GM19397 (cell line): ENCODE measurements at regions not wholly inside any gene's neighbourhood (a gene's known extent, or its start where the extent isn't known, plus 50 kb on each side); places are given as distances from the start of the nearest gene placed in this dataset.
"Not testable (repeated sequence)": the region's sequence is repeated elsewhere in the genome, so short reads cannot be mapped to it uniquely, and the experiment has no call there.

Source experiments
- ATAC-seq: cut with Tn5 transposase; IDR thresholded peaks from one replicate; pipeline ENCODE4 v1.9.1; 2021; ENCODE audit warnings: mild to moderate bottlenecking, moderate library complexity; ENCODE audit not compliant: unreplicated experiment

GRCh38 chr15:20292422-20293005 lies 249.1 kb downstream of the GOLGA6L6 start:
- ATAC-seq = not testable (repeated sequence)

- not testable (repeated sequence) for ATAC-seq
Measured at GRCh38 chr15:20291616-20292015, 250.0 kb downstream of the GOLGA6L6 start.

DNA sequence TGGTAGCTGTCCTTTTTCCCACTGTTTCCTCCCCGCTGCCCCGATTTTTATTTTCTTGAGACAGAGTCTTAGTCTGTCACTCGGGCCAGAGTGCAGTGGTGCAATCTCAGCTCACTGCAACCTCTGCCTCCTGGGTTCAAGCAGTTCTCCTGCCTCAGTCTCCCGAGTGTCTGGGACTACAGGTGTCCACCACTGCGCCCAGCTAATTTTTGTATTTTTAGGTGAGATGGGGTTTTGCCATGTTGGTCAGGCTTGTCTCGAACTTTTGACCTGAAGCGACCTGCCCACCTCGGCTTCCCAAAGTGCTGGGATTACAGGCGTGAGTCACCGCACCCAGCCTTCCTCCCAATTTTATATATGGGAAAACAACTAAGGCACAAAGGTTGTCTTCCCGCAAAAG lies 251.0 kb downstream of the GOLGA6L6 start:
- ATAC-seq = not testable (repeated sequence)

- not testable (repeated sequence) for ATAC-seq
Measured at GRCh38 chr15:20289538-20290103, 252.0 kb downstream of the GOLGA6L6 start.

- not testable (repeated sequence) for ATAC-seq
Measured at GRCh38 chr15:20288800-20289537, 252.6 kb downstream of the GOLGA6L6 start.

- not testable (repeated sequence) for ATAC-seq
Measured at GRCh38 chr15:20286559-20286958, 255.0 kb downstream of the GOLGA6L6 start.

DNA sequence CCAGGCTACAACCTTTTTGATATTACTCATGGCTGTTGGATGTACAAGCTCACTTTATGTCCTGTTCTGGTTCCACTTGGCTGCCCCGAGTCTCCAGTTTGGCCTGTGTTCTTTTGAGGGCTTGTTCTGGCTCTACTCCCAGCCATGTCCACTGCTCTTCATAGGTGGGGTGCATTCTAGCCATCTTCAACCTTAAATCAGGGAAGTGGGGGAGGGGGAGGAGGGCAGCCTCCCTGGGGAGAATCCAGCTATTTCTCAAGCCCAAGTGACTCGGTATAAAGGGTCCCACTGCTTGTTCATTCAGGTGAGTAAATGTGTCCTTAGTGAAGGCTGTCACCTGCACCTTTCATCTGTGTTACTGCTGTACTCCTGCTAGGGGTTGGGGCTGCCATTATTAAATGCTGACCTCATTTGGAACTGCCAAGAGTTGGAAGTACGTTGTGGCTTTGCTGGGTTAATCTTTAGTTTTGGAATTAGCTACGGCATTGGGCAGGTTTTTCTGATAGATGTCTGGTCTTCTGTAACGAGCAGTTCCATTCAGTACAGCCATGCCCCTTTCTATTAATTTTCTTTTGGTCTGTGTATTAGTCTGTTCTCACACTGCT lies 255.8 kb downstream of the GOLGA6L6 start:
- ATAC-seq = not testable (repeated sequence)

GRCh38 chr15:20284891-20285535 lies 256.6 kb downstream of the GOLGA6L6 start:
- not testable (repeated sequence) for ATAC-seq

DNA sequence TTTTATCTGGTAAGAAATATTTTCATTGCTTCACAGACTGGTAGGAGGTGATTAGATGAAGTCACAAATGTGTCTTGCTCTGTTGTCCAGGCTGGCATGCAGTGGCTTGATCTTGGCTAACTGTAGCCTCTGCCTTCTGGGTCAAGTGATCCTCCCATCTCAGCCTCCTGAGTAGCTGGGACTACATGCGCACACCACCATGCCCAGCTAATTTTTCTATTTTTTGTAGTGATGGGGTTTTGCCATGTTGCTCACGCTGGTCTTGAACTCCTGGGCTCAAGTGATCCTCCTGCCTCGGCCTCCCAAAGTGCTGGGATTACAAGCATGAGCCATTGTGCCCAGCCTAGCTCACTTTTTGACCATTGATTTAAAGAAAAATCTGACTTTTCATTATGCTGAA lies 257.9 kb downstream of the GOLGA6L6 start:
- ATAC-seq = not testable (repeated sequence)

DNA sequence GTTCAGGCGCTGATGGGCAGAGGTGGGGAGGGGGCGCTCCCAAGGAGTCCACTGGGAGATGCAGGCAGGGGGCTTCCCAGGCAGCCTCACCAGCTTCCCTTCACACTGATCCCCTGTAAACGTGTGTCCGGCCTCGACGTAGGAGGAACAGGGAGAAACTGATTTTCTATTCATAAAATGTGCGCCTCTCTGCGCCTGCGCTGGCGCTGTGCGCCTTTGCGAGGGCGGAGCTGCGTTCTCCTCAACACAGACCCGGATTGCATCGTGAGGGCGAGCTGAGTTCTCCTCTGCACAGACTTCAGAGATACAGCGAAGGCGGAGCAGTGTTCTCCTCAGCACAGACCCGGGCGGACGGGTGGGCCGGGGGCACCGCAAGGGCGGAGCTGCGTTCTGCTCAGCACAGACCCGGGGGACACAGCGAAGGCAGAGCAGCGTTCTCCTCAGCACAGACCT lies 259.1 kb downstream of the GOLGA6L6 start:
- ATAC-seq = not testable (repeated sequence)

- ATAC-seq = not testable (repeated sequence)
Measured at GRCh38 chr15:20281567-20282275, 259.9 kb downstream of the GOLGA6L6 start.

DNA sequence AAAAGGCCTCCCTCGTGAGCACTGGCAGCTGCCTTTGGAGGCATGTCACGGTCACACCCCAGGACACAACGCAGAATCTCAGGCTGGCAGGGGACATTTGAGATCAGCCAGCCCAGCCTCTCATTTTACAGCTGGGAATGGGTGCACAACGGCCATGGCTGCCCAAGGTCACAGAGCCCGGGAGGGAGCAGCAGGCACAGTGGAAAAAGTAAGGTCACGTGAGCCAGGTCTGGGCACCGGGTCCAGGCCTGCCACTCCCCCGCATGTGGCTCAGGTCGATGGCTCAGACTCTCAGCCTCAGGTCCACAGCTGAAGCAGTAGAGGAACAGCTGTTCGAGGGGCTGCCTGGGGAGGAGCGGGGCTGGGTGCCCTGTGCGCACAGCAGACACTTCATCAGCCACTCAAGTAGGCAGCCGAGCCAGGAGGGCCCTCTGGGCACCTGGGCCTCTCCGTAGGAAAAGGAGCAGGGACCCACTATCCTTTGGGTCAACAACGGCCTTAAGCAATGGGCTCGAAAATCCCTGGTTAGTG lies 260.6 kb downstream of the GOLGA6L6 start:
- no peak for ATAC-seq

- ATAC-seq = not testable (repeated sequence)
Measured at GRCh38 chr15:20280141-20280932, 261.3 kb downstream of the GOLGA6L6 start.

DNA sequence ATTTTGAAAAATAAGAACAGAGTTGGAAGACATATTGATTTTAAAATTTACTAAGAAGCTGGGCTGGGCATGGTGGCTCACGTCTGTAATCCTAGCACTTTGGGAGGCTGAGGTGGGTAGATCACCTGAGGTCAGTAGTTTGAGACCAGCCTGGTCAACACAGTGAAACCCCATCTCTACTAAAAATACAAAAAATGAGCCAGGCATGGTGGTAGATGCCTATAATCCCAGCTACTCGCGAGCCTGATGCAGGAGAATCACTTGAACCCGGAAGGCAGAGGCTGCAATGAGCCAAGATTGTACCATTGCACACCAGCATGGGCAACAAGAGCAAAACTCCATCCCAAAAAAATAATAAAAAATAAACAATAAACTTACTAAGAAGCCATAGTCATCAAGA lies 262.5 kb downstream of the GOLGA6L6 start:
- not testable (repeated sequence) for ATAC-seq

DNA sequence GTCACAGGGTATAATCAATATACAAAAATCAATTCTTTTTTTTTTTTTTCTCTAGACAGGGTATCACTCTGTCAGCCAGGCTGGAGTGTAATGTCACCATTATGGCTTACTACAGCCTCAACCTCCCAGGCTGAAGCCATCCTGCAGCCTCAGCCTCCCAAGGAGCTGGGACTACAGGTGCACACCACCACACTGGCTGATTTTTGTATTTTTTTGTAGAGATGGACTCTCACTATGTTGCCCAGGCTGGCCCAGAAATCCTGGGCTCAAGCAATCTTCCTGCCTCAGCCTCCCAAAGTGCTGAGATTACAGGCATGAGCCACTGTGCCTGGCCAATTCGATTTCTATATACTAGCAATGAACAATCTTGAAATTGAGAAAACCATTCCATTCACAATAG lies 263.2 kb downstream of the GOLGA6L6 start:
- not testable (repeated sequence) for ATAC-seq

DNA sequence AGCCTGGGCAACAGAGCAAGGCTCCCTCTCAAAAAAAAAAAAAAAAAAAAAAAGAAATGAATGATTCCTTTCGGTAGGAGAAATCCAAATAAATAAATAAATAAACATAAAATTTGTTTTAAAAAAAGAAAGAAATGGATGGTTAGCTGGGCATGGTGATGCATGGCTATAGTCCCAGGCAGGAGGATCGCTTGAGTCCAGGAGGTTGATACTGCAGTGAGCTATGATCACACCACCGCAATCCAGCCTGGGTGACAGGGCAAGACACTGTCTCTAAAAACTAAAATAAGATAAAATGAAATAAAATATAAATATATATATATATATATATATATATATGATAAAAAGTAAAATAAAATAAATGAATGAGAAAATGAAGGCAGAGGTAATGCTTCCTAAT lies 264.1 kb downstream of the GOLGA6L6 start:
- not testable (repeated sequence) for ATAC-seq

- ATAC-seq = not testable (repeated sequence)
Measured at GRCh38 chr15:20276312-20277114, 265.1 kb downstream of the GOLGA6L6 start.

GRCh38 chr15:20275373-20275967 lies 266.1 kb downstream of the GOLGA6L6 start:
- ATAC-seq = not testable (repeated sequence)
